Breast epithelium (tissue), 4 donors: ENCODE measurements at regions not wholly inside any gene's neighbourhood (a gene's known extent, or its start where the extent isn't known, plus 50 kb on each side); places are given as distances from the start of the nearest gene placed in this dataset.

ENCODE experiments used
- DNase-seq, 2 donors: peaks; one replicate each; pipeline ENCODE4 v3.0.0-alpha.2; 2019; ENCODE audit warnings: low spot score in 2 of 2
- H3K27ac ChIP-seq, 2 donors: fragments of 200-600 bp; sonication (generic) in 1 of 2; one replicate each; pipeline ENCODE4 v1.5.1; 2016 to 2019; ENCODE audit warnings: mild to moderate bottlenecking in 1 of 2
- H3K27me3 ChIP-seq, 2 donors: fragments of 200-600 bp; sonication (generic) in 1 of 2; one replicate each; pipeline versions ENCODE4 v1.5.1 to v1.6.0; 2017 to 2019; ENCODE audit warnings: control low read depth in 1 of 2, mild to moderate bottlenecking in 1 of 2
- H3K36me3 ChIP-seq: fragments of 200-600 bp; one replicate; pipeline ENCODE4 v1.5.1; 2019
- H3K4me1 ChIP-seq, 2 donors: fragments of 200-600 bp; sonication (generic); one replicate each; pipeline ENCODE4 v1.5.1; 2016 to 2019; ENCODE audit warnings: control low read depth in 1 of 2
- H3K4me3 ChIP-seq, 3 donors: fragments of 200-600 bp; sonication (generic); 1 replicate in 2 of 3; 2 replicates in 1 of 3; pipeline ENCODE4 v1.5.1; 2016 to 2019; ENCODE audit warnings: mild to moderate bottlenecking in 3 of 3, moderate library complexity in 2 of 3
- H3K9me3 ChIP-seq, 2 donors: fragments of 200-600 bp; sonication (generic) in 1 of 2; one replicate each; pipeline ENCODE4 v1.5.1; 2016 to 2019; ENCODE audit warnings: control low read depth in 1 of 2
- CTCF ChIP-seq, 3 donors: fragments of 450-650 bp; IDR thresholded peaks; one replicate each; pipeline ENCODE4 v1.5.1; 2016 to 2017; ENCODE audit warnings: antibody characterized with exemption in 3 of 3, mild to moderate bottlenecking in 3 of 3, moderate library complexity in 3 of 3
- POLR2A ChIP-seq: fragments of 450-650 bp; IDR thresholded peaks from one replicate; pipeline ENCODE4 v1.6.1; 2016; ENCODE audit warnings: antibody characterized with exemption, mild to moderate bottlenecking, moderate library complexity
- POLR2AphosphoS5 ChIP-seq, 3 donors: sonication (generic); formaldehyde crosslinking; IDR thresholded peaks; one replicate each; pipeline ENCODE4 v1.6.1; 2017; ENCODE audit warnings: antibody characterized with exemption in 3 of 3
- intact Hi-C: fragments of 100-400 bp; cut with DNase I; formaldehyde crosslinking; loops from one replicate; pipeline ENCODE4 v1.15.1; 2023; ENCODE audit warnings: low total_unique reads

GRCh38 chr20:41672282-41672681, 54.1 kb upstream of the CHD6 start:
- Histone ChIP-seq H3K36me3 (no peaks in the 10 kb centered on the region), H3K27me3 (peaks cover 0 to 5% of the 10 kb centered on the region in 2 donors), H3K9me3 (no peaks in the 10 kb centered on the region), H3K4me1 (no peaks in the 10 kb centered on the region), H3K4me3 (no peak overlapping the region), H3K27ac (no peak overlapping the region)
- TF ChIP-seq POLR2AphosphoS5 (IDR thresholded peaks at IDR 0.05) = no peak
- TF ChIP-seq CTCF (IDR thresholded peaks at IDR 0.05) = no peak
- TF ChIP-seq POLR2A = no peak
- intact Hi-C loops = no loop called here
- DNase-seq = no peak

GRCh38 chr20:41671143-41671542, 53.0 kb upstream of the CHD6 start:
- Histone ChIP-seq H3K27me3 (peaks cover 0 to 5% of the 10 kb centered on the region in 2 donors), H3K27ac (no peak overlapping the region), H3K4me3 (no peak overlapping the region), H3K4me1 (no peaks in the 10 kb centered on the region), H3K36me3 (no peaks in the 10 kb centered on the region), H3K9me3 (no peaks in the 10 kb centered on the region)
- no peak for TF ChIP-seq CTCF (IDR thresholded peaks at IDR 0.05)
- TF ChIP-seq POLR2AphosphoS5 (IDR thresholded peaks at IDR 0.05) = no peak
- no peak for TF ChIP-seq POLR2A
- no peak for DNase-seq
- intact Hi-C loops = no loop called here

- DNase-seq = no peak
- intact Hi-C loops = no loop called here
- TF ChIP-seq POLR2A (no peak), POLR2AphosphoS5 (IDR thresholded peaks at IDR 0.05) (no peak), CTCF (IDR thresholded peaks at IDR 0.05) (no peak)
- H3K4me3 ChIP-seq = no peak overlapping the region
- H3K27me3 ChIP-seq = peaks cover 0 to 5% of the 10 kb centered on the region in 2 donors
- no peaks in the 10 kb centered on the region for H3K4me1 ChIP-seq
- no peaks in the 10 kb centered on the region for H3K9me3 ChIP-seq
- no peak overlapping the region for H3K27ac ChIP-seq
- H3K36me3 ChIP-seq = no peaks in the 10 kb centered on the region
Measured at GRCh38 chr20:41670631-41671030, 52.5 kb upstream of the CHD6 start.

GRCh38 chr20:41669708-41670263, 51.6 kb upstream of the CHD6 start:
- no peaks in the 10 kb centered on the region for H3K4me1 ChIP-seq
- H3K9me3 ChIP-seq = no peaks in the 10 kb centered on the region
- intact Hi-C loops = no loop called here
- H3K4me3 ChIP-seq = no peak overlapping the region
- no peak for DNase-seq
- TF ChIP-seq POLR2A (no peak), CTCF (IDR thresholded peaks at IDR 0.05) (no peak)
- peaks cover 0 to 5% of the 10 kb centered on the region in 2 donors for H3K27me3 ChIP-seq
- no peaks in the 10 kb centered on the region for H3K36me3 ChIP-seq
- H3K27ac ChIP-seq = no peak overlapping the region

- H3K36me3 ChIP-seq = no peaks in the 10 kb centered on the region
- no peak overlapping the region for H3K4me3 ChIP-seq
- TF ChIP-seq CTCF (IDR thresholded peaks at IDR 0.05) (no peak), POLR2A (no peak), POLR2AphosphoS5 (IDR thresholded peaks at IDR 0.05) (no peak)
- H3K27ac ChIP-seq = no peak overlapping the region
- H3K27me3 ChIP-seq = peaks cover 0 to 5% of the 10 kb centered on the region in 2 donors
- intact Hi-C loops = no loop called here
- no peaks in the 10 kb centered on the region for H3K9me3 ChIP-seq
- DNase-seq = no peak
- no peaks in the 10 kb centered on the region for H3K4me1 ChIP-seq
Measured at GRCh38 chr20:41668057-41668749, 50.0 kb upstream of the CHD6 start.
